ENCODE measurements at regions not wholly inside any gene's neighbourhood (a gene's known extent, or its start where the extent isn't known, plus 50 kb on each side); places are given as distances from the start of the nearest gene placed in this dataset.

GRCh38 chr12:69052613-69053408, 119.8 kb upstream of the CPM start:
- TF ChIP-seq TEAD1 (CRISPR knock-in tag; IDR thresholded peaks at IDR 0.05) = no peak
- TF ChIP-seq GABPB1 (CRISPR knock-in tag; IDR thresholded peaks at IDR 0.05) = 0 out of 2 replicates have a peak, but pooled peaks have one; percentile 14
- no peak overlapping the region for H3K4me3 Mint-ChIP-seq
- no peaks in the 10 kb centered on the region for H3K36me3 Mint-ChIP-seq
- peak; percentile 16 for DNase-seq (ENCODE audit: low spot score)
- peaks cover 10% of the 10 kb centered on the region for H3K27me3 Mint-ChIP-seq (ENCODE audit: low read depth)
- H3K9me3 Mint-ChIP-seq = peaks cover 20% of the 10 kb centered on the region
- H3K4me1 Mint-ChIP-seq = peaks cover 20% of the 10 kb centered on the region
- no peak overlapping the region for H3K27ac Mint-ChIP-seq
- ChIA-PET CTCF (interaction anchor here (0.5 kb wide), 1 partner anchor 1697 kb away, joined by 3 read pairs; no protein-coding TSS in a partner anchor), POLR2A (no interaction called here)
- peak; percentile 80 for ATAC-seq

DNA sequence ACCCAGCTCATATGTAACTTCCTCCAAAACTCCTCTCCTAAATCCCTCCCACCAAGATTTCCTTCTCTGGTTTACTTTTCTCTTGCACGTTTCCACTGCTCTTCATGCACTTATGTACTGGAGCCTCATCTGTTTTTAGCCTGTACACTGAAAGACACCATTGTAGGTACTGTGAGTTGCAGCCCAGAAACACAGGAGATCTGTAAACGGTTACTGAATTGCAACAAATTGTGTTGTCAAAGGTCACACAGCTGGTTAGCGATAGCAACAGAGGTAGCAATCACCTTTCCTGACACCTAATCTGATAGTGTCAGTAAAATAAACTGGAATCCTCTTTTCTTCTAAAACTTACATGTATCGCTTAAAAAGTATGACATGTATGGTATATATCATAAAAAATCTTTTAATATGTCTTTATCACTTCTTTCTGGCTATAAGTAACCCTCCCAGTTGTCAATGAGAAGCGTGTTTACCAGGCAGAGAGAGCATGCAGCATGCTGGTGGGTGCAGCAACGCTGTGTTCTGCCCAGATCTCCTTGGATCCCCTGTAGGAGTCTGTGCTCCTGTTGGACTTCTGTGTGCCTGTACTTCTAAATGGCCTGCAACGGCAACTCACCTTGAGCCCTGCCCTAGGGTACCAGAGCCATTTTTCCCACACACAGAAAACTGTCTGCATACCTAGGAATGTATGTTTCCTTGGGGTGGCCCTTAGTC, 121.5 kb upstream of the CPM start:
- Mint-ChIP-seq H3K4me1 (peaks cover 20% of the 10 kb centered on the region), H3K27ac (peak overlapping the region; percentile 1; the same call in 1 of the 2 replicates), H3K36me3 (no peaks in the 10 kb centered on the region), H3K4me3 (no peak overlapping the region), H3K9me3 (peaks cover 13% of the 10 kb centered on the region), H3K27me3 (ENCODE audit: low read depth) (peaks cover 3% of the 10 kb centered on the region)
- POLR2A ChIA-PET = no interaction called here
- no peak for ATAC-seq
- no peak for DNase-seq (ENCODE audit: low spot score)
- CTCF ChIA-PET = no interaction called here
- TF ChIP-seq, protein P1, sequence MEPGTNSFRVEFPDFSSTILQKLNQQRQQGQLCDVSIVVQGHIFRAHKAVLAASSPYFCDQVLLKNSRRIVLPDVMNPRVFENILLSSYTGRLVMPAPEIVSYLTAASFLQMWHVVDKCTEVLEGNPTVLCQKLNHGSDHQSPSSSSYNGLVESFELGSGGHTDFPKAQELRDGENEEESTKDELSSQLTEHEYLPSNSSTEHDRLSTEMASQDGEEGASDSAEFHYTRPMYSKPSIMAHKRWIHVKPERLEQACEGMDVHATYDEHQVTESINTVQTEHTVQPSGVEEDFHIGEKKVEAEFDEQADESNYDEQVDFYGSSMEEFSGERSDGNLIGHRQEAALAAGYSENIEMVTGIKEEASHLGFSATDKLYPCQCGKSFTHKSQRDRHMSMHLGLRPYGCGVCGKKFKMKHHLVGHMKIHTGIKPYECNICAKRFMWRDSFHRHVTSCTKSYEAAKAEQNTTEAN (CRISPR knock-in tag; IDR thresholded peaks at IDR 0.05) = no peak
- TF ChIP-seq IRF1 (CRISPR knock-in tag; IDR thresholded peaks at IDR 0.05) (no peak), IRF2 (CRISPR knock-in tag; IDR thresholded peaks at IDR 0.05; ENCODE audit: borderline replicate concordance, low read depth) (no peak), JUN (CRISPR knock-in tag; IDR thresholded peaks at IDR 0.05) (no peak), NFE2L1 (CRISPR knock-in tag; IDR thresholded peaks at IDR 0.05) (no peak), ZNF317 (CRISPR knock-in tag; IDR thresholded peaks at IDR 0.05; ENCODE audit: borderline replicate concordance, low read depth) (no peak), NR3C1 (CRISPR knock-in tag; conservative IDR thresholded peaks at IDR 0.05; ENCODE audit: low read depth) (no peak), ZNF232 (CRISPR knock-in tag; IDR thresholded peaks at IDR 0.05) (no peak), CREB1 (CRISPR knock-in tag; IDR thresholded peaks at IDR 0.05) (no peak), ZNF416 (CRISPR knock-in tag; IDR thresholded peaks at IDR 0.05) (no peak), JAZF1 (CRISPR knock-in tag; IDR thresholded peaks at IDR 0.05) (no peak), EMX1 (CRISPR knock-in tag; IDR thresholded peaks at IDR 0.05) (no peak), NFYB (CRISPR knock-in tag; conservative IDR thresholded peaks at IDR 0.05; ENCODE audit: low read depth) (no peak)
- TF ChIP-seq, protein P2, sequence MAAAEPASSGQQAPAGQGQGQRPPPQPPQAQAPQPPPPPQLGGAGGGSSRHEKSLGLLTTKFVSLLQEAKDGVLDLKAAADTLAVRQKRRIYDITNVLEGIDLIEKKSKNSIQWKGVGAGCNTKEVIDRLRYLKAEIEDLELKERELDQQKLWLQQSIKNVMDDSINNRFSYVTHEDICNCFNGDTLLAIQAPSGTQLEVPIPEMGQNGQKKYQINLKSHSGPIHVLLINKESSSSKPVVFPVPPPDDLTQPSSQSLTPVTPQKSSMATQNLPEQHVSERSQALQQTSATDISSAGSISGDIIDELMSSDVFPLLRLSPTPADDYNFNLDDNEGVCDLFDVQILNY (CRISPR knock-in tag; IDR thresholded peaks at IDR 0.05) = no peak
- TF ChIP-seq, protein P3, sequence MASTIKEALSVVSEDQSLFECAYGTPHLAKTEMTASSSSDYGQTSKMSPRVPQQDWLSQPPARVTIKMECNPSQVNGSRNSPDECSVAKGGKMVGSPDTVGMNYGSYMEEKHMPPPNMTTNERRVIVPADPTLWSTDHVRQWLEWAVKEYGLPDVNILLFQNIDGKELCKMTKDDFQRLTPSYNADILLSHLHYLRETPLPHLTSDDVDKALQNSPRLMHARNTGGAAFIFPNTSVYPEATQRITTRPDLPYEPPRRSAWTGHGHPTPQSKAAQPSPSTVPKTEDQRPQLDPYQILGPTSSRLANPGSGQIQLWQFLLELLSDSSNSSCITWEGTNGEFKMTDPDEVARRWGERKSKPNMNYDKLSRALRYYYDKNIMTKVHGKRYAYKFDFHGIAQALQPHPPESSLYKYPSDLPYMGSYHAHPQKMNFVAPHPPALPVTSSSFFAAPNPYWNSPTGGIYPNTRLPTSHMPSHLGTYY (CRISPR knock-in tag; IDR thresholded peaks at IDR 0.05) = no peak
- TF ChIP-seq, protein P4, sequence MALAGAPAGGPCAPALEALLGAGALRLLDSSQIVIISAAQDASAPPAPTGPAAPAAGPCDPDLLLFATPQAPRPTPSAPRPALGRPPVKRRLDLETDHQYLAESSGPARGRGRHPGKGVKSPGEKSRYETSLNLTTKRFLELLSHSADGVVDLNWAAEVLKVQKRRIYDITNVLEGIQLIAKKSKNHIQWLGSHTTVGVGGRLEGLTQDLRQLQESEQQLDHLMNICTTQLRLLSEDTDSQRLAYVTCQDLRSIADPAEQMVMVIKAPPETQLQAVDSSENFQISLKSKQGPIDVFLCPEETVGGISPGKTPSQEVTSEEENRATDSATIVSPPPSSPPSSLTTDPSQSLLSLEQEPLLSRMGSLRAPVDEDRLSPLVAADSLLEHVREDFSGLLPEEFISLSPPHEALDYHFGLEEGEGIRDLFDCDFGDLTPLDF (CRISPR knock-in tag; IDR thresholded peaks at IDR 0.05) = no peak
